ENCODE measurements at regions not wholly inside any gene's neighbourhood (a gene's known extent, or its start where the extent isn't known, plus 50 kb on each side); places are given as distances from the start of the nearest gene placed in this dataset.

DNA sequence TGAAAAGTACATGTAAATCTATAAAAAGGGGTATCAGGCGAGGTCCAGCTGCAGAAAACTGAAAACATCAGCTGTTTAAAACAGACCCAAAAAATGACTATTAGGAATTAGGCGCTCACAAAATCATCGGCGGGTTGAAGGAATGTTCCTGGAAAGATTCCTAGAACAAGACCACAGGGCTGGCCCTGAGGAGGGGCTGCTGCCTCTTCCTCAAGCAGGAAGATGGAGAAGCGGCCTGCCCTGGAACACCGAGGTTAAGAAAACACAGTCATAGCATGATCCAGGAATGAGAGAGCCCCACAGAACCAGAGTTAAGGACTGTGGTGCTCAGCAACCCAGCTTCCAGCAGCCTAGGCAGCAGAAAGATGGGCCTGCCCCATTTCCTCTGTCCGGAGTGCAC is 78.4 kb downstream of the C11orf91 start:
- H3K27ac ChIP-seq (ENCODE audit: extremely low read depth, low read depth, low read length), result no peak overlapping the region
- H3K9me3 ChIP-seq (ENCODE audit: control insufficient read depth, insufficient read depth, low read depth, low read length), result no peaks in the 10 kb centered on the region
- ChIA-PET POLR2A (no interaction called here), CTCF (no interaction called here)
- H3K4me3 ChIP-seq (ENCODE audit: low read depth, low read length), result no peak overlapping the region
- H3K4me1 ChIP-seq (ENCODE audit: control insufficient read depth, insufficient read depth, low read length), result no peaks in the 10 kb centered on the region
- TF ChIP-seq, protein P1, sequence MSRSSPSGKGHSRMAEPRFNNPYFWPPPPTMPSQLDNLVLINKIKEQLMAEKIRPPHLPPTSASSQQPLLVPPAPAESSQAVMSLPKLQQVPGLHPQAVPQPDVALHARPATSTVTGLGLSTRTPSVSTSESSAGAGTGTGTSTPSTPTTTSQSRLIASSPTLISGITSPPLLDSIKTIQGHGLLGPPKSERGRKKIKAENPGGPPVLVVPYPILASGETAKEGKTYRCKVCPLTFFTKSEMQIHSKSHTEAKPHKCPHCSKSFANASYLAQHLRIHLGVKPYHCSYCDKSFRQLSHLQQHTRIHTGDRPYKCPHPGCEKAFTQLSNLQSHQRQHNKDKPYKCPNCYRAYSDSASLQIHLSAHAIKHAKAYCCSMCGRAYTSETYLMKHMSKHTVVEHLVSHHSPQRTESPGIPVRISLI (tag by site-specific recombination; IDR thresholded peaks at IDR 0.05), result no peak
- TF ChIP-seq, protein P2, sequence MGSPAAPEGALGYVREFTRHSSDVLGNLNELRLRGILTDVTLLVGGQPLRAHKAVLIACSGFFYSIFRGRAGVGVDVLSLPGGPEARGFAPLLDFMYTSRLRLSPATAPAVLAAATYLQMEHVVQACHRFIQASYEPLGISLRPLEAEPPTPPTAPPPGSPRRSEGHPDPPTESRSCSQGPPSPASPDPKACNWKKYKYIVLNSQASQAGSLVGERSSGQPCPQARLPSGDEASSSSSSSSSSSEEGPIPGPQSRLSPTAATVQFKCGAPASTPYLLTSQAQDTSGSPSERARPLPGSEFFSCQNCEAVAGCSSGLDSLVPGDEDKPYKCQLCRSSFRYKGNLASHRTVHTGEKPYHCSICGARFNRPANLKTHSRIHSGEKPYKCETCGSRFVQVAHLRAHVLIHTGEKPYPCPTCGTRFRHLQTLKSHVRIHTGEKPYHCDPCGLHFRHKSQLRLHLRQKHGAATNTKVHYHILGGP (tag by site-specific recombination; IDR thresholded peaks at IDR 0.05), result 0 out of 2 replicates have a peak, but pooled peaks have one; percentile 34
- no peak for TF ChIP-seq ZNF19 (tag by site-specific recombination; IDR thresholded peaks at IDR 0.05; ENCODE audit: low read depth)
- no peaks in the 10 kb centered on the region for H3K36me3 ChIP-seq (ENCODE audit: control insufficient read depth in 2 of 2, insufficient read depth in 1 of 2, low read length in 2 of 2)

DNA sequence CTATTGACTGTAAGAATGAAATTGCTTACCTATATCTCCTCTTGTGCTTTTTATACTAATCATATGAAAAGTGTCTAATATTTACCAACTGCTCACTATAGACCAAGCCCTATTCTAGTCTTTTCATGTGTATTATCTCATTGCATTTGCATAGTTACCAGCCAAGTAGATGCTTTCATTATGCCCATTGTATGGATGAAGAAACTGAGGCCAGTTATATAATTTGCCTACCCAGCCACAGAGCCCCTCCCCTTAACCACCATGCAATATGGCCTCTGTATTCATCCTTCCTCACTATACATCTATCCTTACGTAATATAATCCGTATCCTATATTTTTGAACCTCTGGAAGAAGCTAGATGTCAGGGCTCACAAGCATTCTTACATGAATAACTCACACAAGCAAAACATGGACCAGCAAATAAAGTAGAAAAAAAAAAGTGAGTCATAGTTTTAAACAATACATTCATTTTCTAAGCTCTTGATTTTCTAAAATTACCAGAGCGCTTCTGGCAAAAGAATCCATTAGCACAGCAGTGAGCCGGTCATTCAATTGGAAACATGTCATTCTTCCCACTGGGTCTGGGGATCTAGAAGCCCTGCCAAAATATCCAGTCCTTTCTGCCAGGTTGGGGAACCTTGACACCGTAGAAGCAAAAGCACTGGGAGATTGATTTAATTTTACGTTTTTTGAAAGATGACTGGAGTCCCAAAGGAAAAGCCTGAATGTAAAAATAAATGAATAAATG is 80.0 kb downstream of the C11orf91 start:
- Histone ChIP-seq H3K36me3 (ENCODE audit: control insufficient read depth in 2 of 2, insufficient read depth in 1 of 2, low read length in 2 of 2) (no peaks in the 10 kb centered on the region), H3K27ac (ENCODE audit: extremely low read depth, low read depth, low read length) (no peak overlapping the region), H3K9me3 (ENCODE audit: control insufficient read depth, insufficient read depth, low read depth, low read length) (no peaks in the 10 kb centered on the region), H3K4me3 (ENCODE audit: low read depth, low read length) (no peak overlapping the region), H3K4me1 (ENCODE audit: control insufficient read depth, insufficient read depth, low read length) (no peaks in the 10 kb centered on the region)
- POLR2A ChIA-PET, result no interaction called here
- TF ChIP-seq ZNF274 (IDR thresholded peaks at IDR 0.05; ENCODE audit: low read length) (no peak), ZNF274 (tag by site-specific recombination; IDR thresholded peaks at IDR 0.05; ENCODE audit: borderline replicate concordance) (no peak), ZNF157 (tag by site-specific recombination; IDR thresholded peaks at IDR 0.05) (no peak), ZBTB7A (tag by site-specific recombination; IDR thresholded peaks at IDR 0.05; ENCODE audit: low read depth) (no peak), ZNF561 (tag by site-specific recombination; IDR thresholded peaks at IDR 0.05; ENCODE audit: borderline replicate concordance) (no peak), ZNF112 (tag by site-specific recombination; IDR thresholded peaks at IDR 0.05) (no peak), MEIS1 (CRISPR knock-in tag; IDR thresholded peaks at IDR 0.05; ENCODE audit: borderline replicate concordance) (no peak), ZSCAN16 (tag by site-specific recombination; IDR thresholded peaks at IDR 0.05) (no peak), ZSCAN30 (tag by site-specific recombination; IDR thresholded peaks at IDR 0.05) (no peak), ZNF138 (tag by site-specific recombination; IDR thresholded peaks at IDR 0.05; ENCODE audit: borderline replicate concordance) (no peak), ZNF530 (tag by site-specific recombination; IDR thresholded peaks at IDR 0.05; ENCODE audit: low read depth) (no peak), BCL11B (tag by site-specific recombination; IDR thresholded peaks at IDR 0.05; ENCODE audit: low read depth) (no peak)
- TF ChIP-seq, protein P3, sequence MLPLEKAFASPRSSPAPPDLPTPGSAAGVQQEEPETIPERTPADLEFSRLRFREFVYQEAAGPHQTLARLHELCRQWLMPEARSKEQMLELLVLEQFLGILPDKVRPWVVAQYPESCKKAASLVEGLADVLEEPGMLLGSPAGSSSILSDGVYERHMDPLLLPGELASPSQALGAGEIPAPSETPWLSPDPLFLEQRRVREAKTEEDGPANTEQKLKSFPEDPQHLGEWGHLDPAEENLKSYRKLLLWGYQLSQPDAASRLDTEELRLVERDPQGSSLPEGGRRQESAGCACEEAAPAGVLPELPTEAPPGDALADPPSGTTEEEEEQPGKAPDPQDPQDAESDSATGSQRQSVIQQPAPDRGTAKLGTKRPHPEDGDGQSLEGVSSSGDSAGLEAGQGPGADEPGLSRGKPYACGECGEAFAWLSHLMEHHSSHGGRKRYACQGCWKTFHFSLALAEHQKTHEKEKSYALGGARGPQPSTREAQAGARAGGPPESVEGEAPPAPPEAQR (tag by site-specific recombination; IDR thresholded peaks at IDR 0.05), result no peak
- TF ChIP-seq, protein P4, sequence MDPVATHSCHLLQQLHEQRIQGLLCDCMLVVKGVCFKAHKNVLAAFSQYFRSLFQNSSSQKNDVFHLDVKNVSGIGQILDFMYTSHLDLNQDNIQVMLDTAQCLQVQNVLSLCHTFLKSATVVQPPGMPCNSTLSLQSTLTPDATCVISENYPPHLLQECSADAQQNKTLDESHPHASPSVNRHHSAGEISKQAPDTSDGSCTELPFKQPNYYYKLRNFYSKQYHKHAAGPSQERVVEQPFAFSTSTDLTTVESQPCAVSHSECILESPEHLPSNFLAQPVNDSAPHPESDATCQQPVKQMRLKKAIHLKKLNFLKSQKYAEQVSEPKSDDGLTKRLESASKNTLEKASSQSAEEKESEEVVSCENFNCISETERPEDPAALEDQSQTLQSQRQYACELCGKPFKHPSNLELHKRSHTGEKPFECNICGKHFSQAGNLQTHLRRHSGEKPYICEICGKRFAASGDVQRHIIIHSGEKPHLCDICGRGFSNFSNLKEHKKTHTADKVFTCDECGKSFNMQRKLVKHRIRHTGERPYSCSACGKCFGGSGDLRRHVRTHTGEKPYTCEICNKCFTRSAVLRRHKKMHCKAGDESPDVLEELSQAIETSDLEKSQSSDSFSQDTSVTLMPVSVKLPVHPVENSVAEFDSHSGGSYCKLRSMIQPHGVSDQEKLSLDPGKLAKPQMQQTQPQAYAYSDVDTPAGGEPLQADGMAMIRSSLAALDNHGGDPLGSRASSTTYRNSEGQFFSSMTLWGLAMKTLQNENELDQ (tag by site-specific recombination; IDR thresholded peaks at IDR 0.05; ENCODE audit: low read depth), result no peak
- CTCF ChIA-PET, result interaction anchor here (0.7 to 0.8 kb wide), 2 partner anchors 81 to 209 kb away, joined by 3 read pairs; no protein-coding TSS in a partner anchor

Measured in HEK293 (cell line).